NCI-H2171 (cell line): ENCODE measurements at regions not wholly inside any gene's neighbourhood (a gene's known extent, or its start where the extent isn't known, plus 50 kb on each side); places are given as distances from the start of the nearest gene placed in this dataset.

Experiments used
- DNase-seq: peaks from one replicate; lab custom pipeline; 2025; lab: John Stamatoyannopoulos, UW

GRCh38 chrX:139121616-139122286 is 408.8 kb upstream of the F9 start:
- no peak for DNase-seq

GRCh38 chrX:139120760-139121159 is 409.2 kb upstream of the FGF13 start:
- no peak for DNase-seq

GRCh38 chrX:139113708-139114107 is 402.2 kb upstream of the FGF13 start:
- no peak for DNase-seq

DNA sequence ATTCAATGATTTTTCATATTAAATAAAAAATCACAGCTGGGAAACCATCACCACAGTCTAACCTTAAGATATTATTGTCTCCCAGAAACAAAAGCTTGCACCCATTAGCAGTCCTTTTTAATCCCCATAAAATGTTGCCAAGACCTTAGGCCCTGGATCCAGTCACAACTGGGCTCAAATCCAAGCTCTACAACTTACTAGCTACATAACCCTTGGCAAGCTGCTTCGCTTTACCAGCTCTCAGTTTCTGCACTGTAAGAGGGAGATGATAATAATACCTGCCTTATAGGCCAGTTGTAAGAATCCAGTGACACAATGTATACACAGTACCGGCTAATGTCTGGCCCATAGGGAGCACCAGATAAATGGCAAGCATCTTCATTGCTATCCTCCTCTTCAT is 400.9 kb upstream of the FGF13 start:
- DNase-seq: no peak

- DNase-seq: no peak
These were observed 394.6 kb upstream of the FGF13 start for GRCh38 chrX:139106069-139106468.

- no peak for DNase-seq
These were observed 383.4 kb upstream of the FGF13 start for GRCh38 chrX:139094671-139095592.

DNA sequence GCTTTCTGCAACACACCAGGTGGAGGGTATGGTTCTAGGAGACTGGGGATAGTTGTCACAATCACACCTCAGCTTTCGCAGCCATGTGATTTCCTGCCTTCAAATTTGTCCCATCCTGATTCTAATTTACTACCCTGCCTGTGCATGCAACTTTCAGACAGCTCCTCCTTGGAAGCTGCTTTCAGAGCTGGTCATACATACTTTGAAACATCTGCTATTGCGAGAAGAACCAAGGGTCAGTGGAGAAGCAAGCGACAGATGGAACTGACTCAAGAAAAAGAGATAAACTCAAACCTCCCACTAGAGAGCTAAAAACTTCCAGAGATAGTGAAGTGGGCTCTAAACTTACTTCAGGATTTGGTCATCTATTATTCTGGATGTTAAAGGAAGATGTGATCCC is 381.7 kb upstream of the FGF13 start:
- DNase-seq: no peak

DNA sequence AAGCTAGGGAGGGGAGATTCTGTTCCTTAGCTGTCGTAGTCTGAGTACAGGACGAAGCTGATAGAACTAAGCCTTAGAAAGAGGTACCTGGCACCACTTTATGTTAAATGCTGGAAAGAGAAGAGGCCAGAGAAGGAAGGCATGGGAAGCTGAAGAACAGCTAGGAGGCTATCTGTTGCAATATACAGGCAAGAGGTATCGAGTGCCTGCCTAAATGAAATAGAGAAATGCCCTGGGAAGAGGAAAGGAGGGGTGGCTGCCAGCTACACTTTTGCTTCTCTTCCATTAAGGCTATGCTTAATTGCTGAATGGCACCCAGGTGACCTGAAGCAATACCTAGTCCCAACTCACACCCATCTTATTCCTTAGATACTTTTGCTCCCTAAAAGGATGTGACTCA is 380.4 kb upstream of the FGF13 start:
- DNase-seq: no peak

- DNase-seq: no peak
These were observed 379.5 kb upstream of the FGF13 start for GRCh38 chrX:139091066-139091465.

DNA sequence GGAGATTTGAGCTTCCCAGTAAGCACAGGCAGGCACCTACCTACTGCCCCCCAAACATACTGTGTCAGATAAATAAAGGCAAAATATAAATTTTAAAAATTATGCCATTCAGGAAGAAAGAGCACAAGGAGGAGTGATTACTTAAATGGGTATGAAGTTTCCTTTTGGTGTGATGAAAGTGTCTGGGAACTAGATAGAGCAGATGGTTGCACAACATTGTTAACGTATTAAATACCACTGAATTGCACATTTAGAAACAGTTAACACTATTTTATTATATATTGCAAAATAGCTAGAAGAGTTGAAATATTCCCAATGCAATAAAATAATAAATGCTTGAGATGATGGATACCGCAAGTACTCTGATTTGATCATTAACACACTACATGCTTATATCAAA is 374.7 kb upstream of the FGF13 start:
- DNase-seq: no peak

GRCh38 chrX:139085404-139085803 is 373.9 kb upstream of the FGF13 start:
- no peak for DNase-seq

DNA sequence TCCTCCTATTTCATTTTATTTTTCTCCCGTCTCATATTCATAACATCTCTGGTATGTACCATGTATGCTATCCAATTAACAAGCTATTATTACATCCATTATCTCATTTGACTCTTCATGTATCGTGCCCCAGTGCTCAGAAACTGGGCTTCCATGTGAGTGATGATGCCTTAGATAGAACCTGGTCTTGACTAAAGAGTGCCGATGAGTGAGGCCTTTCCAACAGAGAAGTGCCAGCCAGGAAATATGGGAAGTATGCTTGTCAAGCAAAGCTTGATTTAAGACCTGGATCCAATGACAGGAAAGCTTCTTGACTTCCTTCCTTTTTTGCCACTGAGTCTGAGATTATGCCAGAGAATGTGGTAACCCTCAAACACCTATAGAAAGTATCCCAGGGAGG is 371.7 kb upstream of the FGF13 start:
- DNase-seq: no peak

DNA sequence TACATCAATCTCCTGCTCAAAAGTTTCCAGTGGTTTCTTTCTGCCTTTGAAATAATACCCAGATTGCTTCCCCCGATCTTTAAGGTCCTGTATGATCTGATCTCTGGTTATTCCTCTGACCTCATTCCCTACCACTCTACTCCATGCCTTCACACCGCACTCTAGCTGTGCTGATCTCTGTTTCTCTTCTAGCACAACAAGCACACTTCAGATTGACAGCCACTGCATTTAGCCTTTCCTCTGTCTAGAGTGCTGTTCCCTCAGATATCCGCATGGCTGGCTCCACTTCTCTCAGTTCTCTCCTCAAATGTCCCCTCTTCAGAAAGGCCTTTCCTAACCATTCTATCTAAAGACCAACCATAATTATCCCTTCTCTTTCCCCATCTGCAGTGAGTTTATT is 370.4 kb upstream of the FGF13 start:
- no peak for DNase-seq

DNA sequence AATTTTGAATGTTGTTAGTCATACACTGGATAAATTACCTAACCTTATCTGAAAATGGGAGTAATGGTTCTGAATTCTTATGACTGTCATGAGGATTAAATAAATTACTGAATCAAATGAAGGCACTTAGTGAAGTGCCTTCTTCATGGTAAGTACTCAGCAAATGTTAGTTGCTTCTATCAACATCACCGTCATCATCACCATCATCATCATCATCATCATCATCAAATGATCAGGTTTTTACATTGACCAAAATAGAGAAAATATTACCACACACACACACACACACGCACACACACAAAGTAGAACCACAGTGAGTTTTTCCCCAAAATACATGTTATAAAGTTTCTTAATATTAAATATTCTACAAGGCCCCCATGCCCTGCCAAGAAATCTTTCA is 368.3 kb upstream of the FGF13 start:
- DNase-seq: no peak

- no peak for DNase-seq
These were observed 367.3 kb upstream of the FGF13 start for GRCh38 chrX:139078761-139079280.

GRCh38 chrX:139078342-139078741 is 366.8 kb upstream of the FGF13 start:
- no peak for DNase-seq

- no peak for DNase-seq
These were observed 366.0 kb upstream of the FGF13 start for GRCh38 chrX:139077281-139078250.

DNA sequence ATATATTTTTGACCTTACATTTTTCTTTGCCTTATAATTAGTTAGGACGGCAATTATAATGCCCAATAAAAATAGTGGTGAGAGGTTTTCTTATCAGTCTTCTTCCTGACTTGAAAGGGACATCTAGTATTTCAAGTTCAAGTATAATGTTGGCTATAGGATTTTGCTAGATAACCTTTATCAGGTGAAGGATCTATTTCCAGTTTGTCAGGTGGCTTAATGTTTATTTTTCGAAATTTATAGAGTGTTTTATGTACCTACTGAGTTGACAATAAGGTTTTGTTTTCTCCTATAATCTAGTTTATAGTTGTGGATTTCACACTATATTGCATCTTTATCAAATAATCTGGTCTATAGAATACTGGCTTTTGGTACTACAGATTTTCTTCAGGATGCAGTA is 351.8 kb upstream of the FGF13 start:
- DNase-seq: no peak

DNA sequence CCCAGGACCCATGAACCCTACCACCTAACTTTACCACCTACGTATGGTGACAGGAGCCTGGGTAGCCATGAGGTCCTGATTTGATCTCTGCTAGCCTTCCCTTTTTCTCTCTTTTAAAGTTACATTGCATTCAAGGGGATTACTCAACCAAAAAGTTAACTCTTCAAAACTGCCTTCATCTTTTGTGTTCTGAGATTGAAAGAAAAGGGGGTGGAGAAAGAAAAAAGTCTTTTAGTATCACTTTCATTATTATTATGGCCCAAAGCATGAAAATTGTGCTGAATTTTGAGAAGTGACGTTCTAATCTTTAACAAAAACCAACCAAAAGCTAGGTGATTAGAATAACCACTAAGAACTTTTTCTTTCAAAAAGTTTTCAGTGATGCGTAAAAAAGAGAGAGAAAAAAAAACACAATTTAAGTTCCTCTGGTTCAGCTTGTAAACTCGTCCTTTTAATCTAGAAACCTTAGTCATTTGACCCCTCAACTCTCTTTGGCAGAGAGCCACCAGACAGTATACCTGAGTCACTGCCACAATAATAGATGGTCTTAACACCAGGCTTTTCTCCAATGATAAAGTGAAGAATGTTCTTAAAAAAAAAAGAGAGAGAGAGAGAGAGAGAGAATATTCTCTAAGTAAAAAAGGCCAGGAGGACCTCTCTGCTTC is 347.4 kb upstream of the FGF13 start:
- no peak for DNase-seq

GRCh38 chrX:139052461-139052860 is 340.9 kb upstream of the FGF13 start:
- DNase-seq: no peak

DNA sequence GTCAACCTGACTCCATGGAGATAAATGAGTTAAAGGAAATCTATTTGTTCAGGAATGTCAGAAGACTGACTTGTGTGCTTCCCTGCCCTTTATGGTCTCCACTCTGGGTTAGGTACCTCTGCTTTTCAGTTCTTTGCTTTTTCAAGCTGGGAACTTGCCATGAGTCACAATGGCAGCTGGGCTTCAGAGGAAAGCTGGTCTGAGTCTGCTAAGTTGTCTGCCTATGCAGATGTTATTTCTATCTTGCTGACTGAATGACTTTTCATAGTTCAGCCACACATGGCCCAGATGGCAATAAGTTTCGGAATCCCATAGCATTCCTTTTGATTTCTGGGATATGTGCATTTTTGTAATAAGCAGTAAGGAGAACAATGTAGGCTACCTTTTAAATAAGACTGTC is 337.9 kb upstream of the FGF13 start:
- no peak for DNase-seq

GRCh38 chrX:139044680-139045079 is 333.2 kb upstream of the FGF13 start:
- no peak for DNase-seq
